HL-60/S4 (cell line): ENCODE measurements at regions not wholly inside any gene's neighbourhood (a gene's known extent, or its start where the extent isn't known, plus 50 kb on each side); places are given as distances from the start of the nearest gene placed in this dataset.
"Not testable (repeated sequence)": the region's sequence is repeated elsewhere in the genome, so short reads cannot be mapped to it uniquely, and the experiment has no call there.

Source experiments
- in situ Hi-C: fragments of 300-500 bp; cut with MboI; formaldehyde crosslinking; loops from 2 replicates; pipeline ENCODE4 v1.14.3; 2022; ENCODE audit warnings: low sequenced_read_pairs

DNA sequence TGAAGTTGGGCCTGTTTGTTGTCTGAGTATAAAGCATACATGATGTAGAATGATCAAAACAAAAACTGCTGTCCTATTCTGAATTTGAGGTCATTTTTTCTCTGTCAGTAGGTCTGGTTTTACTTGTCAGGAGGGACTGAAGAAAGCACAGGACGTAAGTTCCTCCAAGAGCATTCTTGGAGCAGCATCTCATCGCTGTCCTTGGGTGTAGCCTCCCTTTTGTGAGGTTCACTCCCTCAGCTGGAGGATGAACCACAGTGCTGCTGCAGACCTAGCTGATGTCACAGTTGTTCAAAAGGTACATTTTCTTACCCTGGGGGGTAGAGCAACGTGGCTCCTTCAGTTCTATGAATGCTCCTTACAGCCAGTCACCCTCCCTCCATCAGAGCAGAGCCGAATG lies 490.0 kb upstream of the TBL1XR1 start:
- in situ Hi-C loops, result no loop called here

GRCh38 chr3:177688152-177688551 lies 490.9 kb upstream of the TBL1XR1 start:
- in situ Hi-C loops, result no loop called here

DNA sequence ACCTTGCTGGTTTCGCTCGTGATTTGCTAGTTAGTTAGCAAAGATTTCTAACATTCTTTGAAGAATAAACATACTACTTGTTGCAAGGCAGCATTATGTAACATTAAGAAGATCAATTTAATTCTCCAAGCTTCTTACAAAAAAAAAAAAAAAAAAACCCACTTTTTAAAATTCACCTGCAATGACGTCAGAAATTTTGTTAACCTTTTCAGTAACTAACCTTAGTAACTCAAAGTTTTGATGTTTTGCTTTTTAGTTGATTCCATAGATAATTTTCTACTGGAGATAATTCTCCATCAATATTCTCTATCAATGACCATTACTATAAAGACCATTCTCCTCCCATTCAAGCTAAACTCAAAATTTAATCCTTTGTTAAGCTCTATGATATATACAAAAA lies 491.8 kb upstream of the TBL1XR1 start:
- in situ Hi-C loops, result no loop called here

- in situ Hi-C loops, result no loop called here
Measured at GRCh38 chr3:177689869-177690268, 492.6 kb upstream of the TBL1XR1 start.

GRCh38 chr3:177690306-177690705 lies 493.0 kb upstream of the TBL1XR1 start:
- in situ Hi-C loops, result no loop called here

DNA sequence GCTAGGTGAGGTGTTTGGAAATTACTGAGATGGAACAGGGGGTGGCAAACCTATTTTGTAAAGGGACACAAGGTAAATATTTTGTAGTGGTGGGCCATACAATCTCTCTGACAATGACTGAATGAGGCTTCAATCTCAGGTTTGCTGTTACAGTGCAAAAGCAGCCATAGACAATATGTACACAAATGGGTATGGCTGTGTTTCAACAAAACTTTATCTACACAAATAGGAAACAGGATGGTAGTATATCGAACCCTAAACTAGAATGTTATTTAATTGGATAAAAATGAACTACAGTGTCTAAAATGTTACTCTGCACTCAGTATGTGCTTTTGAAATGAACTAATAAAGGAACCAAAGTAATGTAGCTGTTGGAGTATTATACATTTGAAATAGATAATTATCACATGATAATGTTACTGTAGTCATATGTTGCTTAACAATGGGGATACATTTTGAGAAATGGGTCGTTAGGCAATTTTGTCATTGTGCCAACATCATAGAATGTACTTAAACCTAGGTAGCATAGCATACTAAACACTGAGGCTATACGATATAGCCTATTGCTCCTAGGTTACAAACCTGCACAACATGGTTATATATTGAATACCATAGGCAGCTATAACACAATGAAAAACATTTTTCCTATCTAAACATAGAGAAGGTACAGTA lies 495.2 kb upstream of the TBL1XR1 start:
- in situ Hi-C loops, result no loop called here

GRCh38 chr3:177693616-177694264 lies 496.5 kb upstream of the TBL1XR1 start:
- in situ Hi-C loops, result no loop called here

- in situ Hi-C loops, result no loop called here
Measured at GRCh38 chr3:177694316-177694715, 497.0 kb upstream of the TBL1XR1 start.

- in situ Hi-C loops, result no loop called here
Measured at GRCh38 chr3:177694951-177695350, 497.7 kb upstream of the TBL1XR1 start.

DNA sequence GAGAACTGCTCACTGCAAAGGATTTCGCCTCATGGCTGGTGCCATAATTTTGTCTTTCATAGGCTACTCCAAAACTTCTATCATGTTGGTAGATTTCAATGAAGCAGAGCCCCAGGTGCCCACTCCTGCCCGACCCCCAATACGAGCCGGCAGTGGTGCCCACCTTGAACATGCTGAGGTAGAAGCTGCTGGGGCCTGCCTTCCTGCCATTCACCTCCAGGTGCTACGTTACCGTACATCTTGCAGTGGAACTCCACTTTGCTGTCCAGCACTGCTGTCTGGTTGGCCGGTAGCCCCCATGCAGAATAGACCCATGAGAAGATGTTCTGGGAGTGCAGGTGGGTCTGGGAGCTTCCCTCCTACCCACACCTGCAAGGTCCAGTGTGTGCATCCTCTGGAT lies 502.8 kb upstream of the TBL1XR1 start:
- in situ Hi-C loops, result no loop called here

GRCh38 chr3:177703788-177704187 lies 506.5 kb upstream of the TBL1XR1 start:
- in situ Hi-C loops, result no loop called here

- in situ Hi-C loops, result no loop called here
Measured at GRCh38 chr3:177705976-177706823, 508.9 kb upstream of the TBL1XR1 start.

GRCh38 chr3:177709470-177709869 lies 512.2 kb upstream of the TBL1XR1 start:
- in situ Hi-C loops, result not testable (repeated sequence)

GRCh38 chr3:177710506-177710905 lies 513.2 kb upstream of the TBL1XR1 start:
- in situ Hi-C loops, result no loop called here

- in situ Hi-C loops, result no loop called here
Measured at GRCh38 chr3:177711637-177712036, 514.4 kb upstream of the TBL1XR1 start.

GRCh38 chr3:177713928-177714900 lies 516.9 kb upstream of the TBL1XR1 start:
- in situ Hi-C loops, result no loop called here

DNA sequence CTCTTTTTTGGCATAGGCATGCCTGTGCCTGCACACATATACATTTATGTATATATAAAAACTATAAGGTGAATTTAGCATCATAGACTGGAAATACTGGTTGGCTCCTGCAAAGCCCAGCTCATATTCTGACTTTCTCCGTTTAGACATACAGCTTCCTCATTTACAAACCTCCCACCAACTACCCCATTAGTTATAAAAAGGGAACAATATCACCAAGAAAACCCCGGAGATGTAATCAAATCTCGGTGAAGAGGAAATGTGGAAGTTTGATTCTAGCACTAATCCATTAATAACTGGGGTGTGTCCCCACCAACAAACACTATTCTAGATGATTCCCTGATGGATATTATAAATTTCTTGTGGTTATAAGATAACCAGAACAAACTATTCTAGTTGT lies 517.7 kb upstream of the TBL1XR1 start:
- in situ Hi-C loops, result no loop called here

- in situ Hi-C loops, result no loop called here
Measured at GRCh38 chr3:177715980-177716379, 518.7 kb upstream of the TBL1XR1 start.

DNA sequence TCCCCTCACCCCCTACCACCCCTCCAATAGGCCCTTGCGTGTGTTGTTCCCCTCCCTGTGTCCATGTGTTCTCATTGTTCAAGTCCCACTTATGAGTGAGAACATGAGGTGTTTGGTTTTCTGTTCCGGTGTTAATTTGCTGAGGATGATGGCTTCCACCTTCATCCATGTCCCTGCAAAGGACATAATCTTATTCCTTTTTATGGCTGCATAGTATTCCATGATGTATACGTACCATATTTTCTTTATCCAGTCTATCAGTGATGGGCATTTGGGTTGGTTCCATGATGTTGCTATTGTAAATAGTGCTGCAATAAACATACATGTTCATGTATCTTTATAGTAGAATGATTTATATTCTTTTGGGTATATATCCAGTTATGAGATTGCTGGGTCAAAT lies 523.6 kb upstream of the TBL1XR1 start:
- in situ Hi-C loops, result not testable (repeated sequence)

GRCh38 chr3:177721864-177722785 lies 524.8 kb upstream of the TBL1XR1 start:
- in situ Hi-C loops, result no loop called here
